PC-3 (cell line): ENCODE measurements at regions not wholly inside any gene's neighbourhood (a gene's known extent, or its start where the extent isn't known, plus 50 kb on each side); places are given as distances from the start of the nearest gene placed in this dataset.

Experiments used
- EZH2 ChIP-seq: fragments of 300-600 bp; sonication (generic); IDR thresholded peaks from one replicate; pipeline ENCODE4 v1.6.1; 2017; ENCODE audit warnings: antibody characterized with exemption, mild to moderate bottlenecking, low read length; ENCODE audit not compliant: unreplicated experiment
- EZH2phosphoT487 ChIP-seq: fragments of 300-600 bp; sonication (generic); IDR thresholded peaks from 2 replicates; pipeline ENCODE4 v1.6.1; 2018; ENCODE audit warnings: mild to moderate bottlenecking, antibody characterized with exemption, low read length, borderline replicate concordance
- TF ChIP-seq, protein P1 (sequence below): fragments of 300-600 bp; sonication (generic); conservative IDR thresholded peaks from 2 replicates; pipeline ENCODE4 v1.5.1; 2017; ENCODE audit warnings: antibody characterized with exemption, low read depth, mild to moderate bottlenecking, low read length

DNA sequence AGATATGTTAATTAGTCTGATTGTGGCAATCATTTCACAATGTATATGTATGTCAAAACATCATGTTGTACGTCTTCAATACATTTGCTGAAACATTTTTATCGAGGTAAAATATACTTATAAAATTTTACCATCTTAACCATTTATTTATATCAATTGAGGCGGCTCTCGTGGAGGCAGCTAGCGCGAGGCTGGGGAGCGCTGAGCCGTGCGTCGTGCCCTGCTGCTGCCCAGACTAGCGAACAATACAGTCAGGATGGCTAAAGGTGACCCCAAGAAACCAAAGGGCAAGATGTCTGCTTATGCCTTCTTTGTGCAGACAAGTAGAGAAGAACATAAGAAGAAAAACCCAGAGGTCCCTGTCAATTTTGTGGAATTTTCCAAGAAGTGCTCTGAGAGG, 202.5 kb upstream of the PBX1 start:
- TF ChIP-seq, protein P1, sequence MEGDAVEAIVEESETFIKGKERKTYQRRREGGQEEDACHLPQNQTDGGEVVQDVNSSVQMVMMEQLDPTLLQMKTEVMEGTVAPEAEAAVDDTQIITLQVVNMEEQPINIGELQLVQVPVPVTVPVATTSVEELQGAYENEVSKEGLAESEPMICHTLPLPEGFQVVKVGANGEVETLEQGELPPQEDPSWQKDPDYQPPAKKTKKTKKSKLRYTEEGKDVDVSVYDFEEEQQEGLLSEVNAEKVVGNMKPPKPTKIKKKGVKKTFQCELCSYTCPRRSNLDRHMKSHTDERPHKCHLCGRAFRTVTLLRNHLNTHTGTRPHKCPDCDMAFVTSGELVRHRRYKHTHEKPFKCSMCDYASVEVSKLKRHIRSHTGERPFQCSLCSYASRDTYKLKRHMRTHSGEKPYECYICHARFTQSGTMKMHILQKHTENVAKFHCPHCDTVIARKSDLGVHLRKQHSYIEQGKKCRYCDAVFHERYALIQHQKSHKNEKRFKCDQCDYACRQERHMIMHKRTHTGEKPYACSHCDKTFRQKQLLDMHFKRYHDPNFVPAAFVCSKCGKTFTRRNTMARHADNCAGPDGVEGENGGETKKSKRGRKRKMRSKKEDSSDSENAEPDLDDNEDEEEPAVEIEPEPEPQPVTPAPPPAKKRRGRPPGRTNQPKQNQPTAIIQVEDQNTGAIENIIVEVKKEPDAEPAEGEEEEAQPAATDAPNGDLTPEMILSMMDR = no peak
- TF ChIP-seq EZH2 (no peak), EZH2phosphoT487 (no peak)
